ENCODE measurements at regions not wholly inside any gene's neighbourhood (a gene's known extent, or its start where the extent isn't known, plus 50 kb on each side); places are given as distances from the start of the nearest gene placed in this dataset.
"Not testable (repeated sequence)": the region's sequence is repeated elsewhere in the genome, so short reads cannot be mapped to it uniquely, and the experiment has no call there.

GRCh38 chr4:126395664-126396063 is 1080.9 kb downstream of the FAT4 start:
- DNase-seq = no peak

- DNase-seq = no peak
Measured at GRCh38 chr4:126396121-126396520, 1081.4 kb downstream of the FAT4 start.

- DNase-seq = no peak
Measured at GRCh38 chr4:126396703-126397102, 1081.9 kb downstream of the FAT4 start.

- DNase-seq = no peak
Measured at GRCh38 chr4:126404549-126404948, 1089.8 kb downstream of the FAT4 start.

GRCh38 chr4:126405369-126405982 is 1090.7 kb downstream of the FAT4 start:
- no peak for DNase-seq

GRCh38 chr4:126409746-126410145 is 1095.0 kb downstream of the FAT4 start:
- DNase-seq = no peak

- no peak for DNase-seq
Measured at GRCh38 chr4:126411047-126411446, 1096.3 kb downstream of the FAT4 start.

- not testable (repeated sequence) for DNase-seq
Measured at GRCh38 chr4:126412310-126412709, 1097.6 kb downstream of the FAT4 start.

- no peak for DNase-seq
Measured at GRCh38 chr4:126414741-126415140, 1100.0 kb downstream of the FAT4 start.

GRCh38 chr4:126419266-126419665 is 1104.5 kb downstream of the FAT4 start:
- DNase-seq = no peak

- no peak for DNase-seq
Measured at GRCh38 chr4:126427853-126428252, 1113.1 kb downstream of the FAT4 start.

GRCh38 chr4:126431049-126431448 is 1116.3 kb downstream of the FAT4 start:
- no peak for DNase-seq

- DNase-seq = no peak
Measured at GRCh38 chr4:126435491-126435890, 1120.7 kb downstream of the FAT4 start.

- no peak for DNase-seq
Measured at GRCh38 chr4:126440297-126440696, 1125.5 kb downstream of the FAT4 start.

- DNase-seq = no peak
Measured at GRCh38 chr4:126441173-126442035, 1126.6 kb downstream of the FAT4 start.

GRCh38 chr4:126445596-126445995 is 1130.8 kb downstream of the FAT4 start:
- DNase-seq = no peak

- no peak for DNase-seq
Measured at GRCh38 chr4:126446917-126447316, 1132.2 kb downstream of the FAT4 start.

- DNase-seq = no peak
Measured at GRCh38 chr4:126448086-126448845, 1133.5 kb downstream of the FAT4 start.

GRCh38 chr4:126451237-126451873 is 1136.6 kb downstream of the FAT4 start:
- no peak for DNase-seq

- DNase-seq = no peak
Measured at GRCh38 chr4:126455865-126456264, 1141.1 kb downstream of the FAT4 start.

- DNase-seq = no peak
Measured at GRCh38 chr4:126458993-126459392, 1144.2 kb downstream of the FAT4 start.

- no peak for DNase-seq
Measured at GRCh38 chr4:126465341-126465740, 1150.6 kb downstream of the FAT4 start.

- no peak for DNase-seq
Measured at GRCh38 chr4:126466848-126467247, 1152.1 kb downstream of the FAT4 start.

Measured in stimulated activated CD4-positive, alpha-beta T cell treated with anti-CD3 and anti-CD28 coated beads, Interleukin-2, amount 100 ng/mL, for 48 hours (primary cell).